SIG-M5 (cell line): ENCODE measurements at regions not wholly inside any gene's neighbourhood (a gene's known extent, or its start where the extent isn't known, plus 50 kb on each side); places are given as distances from the start of the nearest gene placed in this dataset.
A peak's percentile ranks its signal among the peaks of the same experiment; 100 is the strongest.
"Not testable (repeated sequence)": the region's sequence is repeated elsewhere in the genome, so short reads cannot be mapped to it uniquely, and the experiment has no call there.

ENCODE experiments used
- DNase-seq: peaks from one replicate; lab custom pipeline; 2025; lab: John Stamatoyannopoulos, UW

GRCh38 chr3:102686792-102687191 is 252.0 kb downstream of the ZPLD1 start:
- no peak for DNase-seq

DNA sequence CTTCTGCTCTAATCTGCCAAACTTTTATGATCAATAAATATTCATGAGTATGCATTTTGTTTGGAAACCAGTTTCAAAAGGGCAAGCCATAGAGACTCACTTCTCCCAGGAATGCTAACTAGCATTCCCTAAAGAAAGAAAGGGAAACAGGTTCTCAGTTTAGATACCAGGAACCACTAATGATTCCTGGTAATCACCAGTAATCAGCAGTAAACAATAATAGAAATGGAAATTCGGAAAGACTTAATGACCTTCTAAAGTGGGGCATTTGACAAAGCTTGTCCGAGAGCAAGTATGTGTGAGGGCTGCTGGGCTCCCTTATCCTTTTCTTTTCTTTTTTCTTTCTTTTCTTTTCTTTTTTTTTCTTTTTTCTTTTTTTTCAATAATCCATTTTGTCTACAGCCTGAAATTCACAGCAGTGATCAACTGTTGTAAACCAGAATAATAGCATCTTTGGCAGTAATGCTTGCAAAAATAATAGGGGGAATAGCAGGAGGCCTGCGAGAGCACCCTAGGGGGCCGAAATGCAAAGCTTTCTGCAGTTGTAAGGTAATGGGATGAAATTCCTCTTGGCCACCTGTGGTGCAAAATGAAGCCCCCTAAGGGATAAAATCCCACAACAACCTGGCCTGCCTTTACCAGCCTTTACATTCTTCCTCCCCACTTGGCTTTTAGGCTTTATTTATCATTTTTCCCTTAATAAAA is 253.2 kb downstream of the ZPLD1 start:
- no peak for DNase-seq

DNA sequence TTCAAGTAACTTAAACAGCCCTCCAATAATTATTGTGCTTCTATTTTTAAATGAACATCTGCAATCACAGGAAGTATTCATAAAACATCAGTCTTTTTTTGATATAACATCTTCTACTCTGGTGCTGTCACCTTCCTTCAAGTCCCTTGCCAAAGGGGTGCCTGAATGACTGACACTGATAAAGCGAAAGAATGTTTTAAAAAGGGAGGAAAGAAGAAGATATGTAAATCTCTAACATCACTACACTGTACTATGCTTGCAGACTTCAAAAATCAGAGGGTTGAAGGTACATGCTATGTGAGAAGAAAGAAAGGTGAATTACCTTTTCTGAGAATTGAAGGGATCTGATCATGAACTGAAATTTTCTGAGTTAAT is 253.7 kb downstream of the ZPLD1 start:
- DNase-seq = no peak

GRCh38 chr3:102691507-102691906 is 256.7 kb downstream of the ZPLD1 start:
- DNase-seq = no peak

DNA sequence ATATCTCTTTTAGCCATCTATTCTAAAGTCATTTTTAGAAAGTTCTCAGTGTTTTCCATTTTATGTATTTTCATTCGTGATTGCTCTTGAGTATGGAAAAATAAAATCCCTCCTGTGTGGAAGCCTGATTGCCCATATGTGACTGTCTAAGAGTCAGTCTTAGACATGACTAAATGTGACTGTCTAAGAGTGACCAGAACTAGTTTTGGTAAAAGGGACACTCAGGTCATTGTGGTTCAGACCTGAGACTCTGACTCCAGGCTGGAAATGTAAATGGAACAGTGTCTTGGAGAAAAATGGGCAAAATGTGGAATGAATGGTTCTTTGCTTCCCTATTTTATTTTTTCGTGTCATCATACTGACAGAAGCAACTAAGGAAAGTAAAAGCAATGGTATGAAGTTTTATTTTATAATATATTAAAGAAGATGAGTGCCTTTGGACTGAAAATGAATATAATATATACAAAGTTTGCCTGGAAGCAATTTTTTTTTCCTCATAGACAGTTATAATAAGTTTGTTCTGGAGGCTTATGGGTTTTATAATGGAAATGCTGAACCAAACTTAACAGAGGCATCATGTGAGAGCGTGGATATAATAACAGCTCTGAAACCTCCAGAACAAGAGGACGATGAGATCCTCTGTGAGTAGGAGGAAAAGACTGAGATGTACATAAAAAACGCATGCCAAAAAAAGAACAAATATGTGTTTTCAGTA is 264.4 kb downstream of the ZPLD1 start:
- no peak for DNase-seq

- no peak for DNase-seq
Measured at GRCh38 chr3:102699819-102700140, 265.0 kb downstream of the ZPLD1 start.

DNA sequence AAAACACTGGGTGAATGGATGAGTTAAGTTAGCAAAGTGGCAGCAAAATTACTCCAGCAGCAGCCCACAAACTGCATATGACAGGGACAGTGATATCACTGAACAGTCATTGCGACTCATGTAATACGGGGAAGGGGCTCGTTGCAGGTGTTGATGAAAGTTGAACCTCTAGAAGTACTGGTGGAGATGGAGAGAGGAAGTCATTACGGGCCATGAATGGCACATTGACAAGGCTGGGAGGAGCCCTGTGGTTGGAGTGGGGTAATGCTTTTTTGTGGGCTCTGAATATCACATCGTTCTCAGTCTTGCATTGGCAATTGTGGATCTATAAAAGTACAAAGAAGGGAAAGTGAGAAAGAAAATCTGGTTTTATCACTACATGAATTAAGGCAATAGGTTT is 278.1 kb downstream of the ZPLD1 start:
- DNase-seq = no peak

DNA sequence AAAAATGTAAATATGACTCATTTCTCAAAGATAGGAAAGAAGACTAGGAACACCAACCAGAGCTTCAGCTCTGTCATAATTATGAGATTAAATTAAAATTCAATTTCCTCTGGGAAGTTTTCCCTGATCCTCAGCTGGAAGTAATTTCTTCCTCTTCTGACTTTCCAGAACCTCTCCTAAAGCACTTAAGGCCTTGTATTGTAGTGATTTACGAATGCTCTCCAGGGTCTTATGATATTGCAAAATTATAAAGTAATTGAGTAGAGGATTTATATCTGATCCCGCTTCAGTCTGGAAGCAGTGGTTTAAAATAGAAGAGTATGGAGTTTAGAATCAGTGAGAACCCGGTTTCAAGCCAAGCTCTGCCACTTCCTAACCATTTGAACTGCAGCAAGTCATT is 279.8 kb downstream of the ZPLD1 start:
- no peak for DNase-seq

DNA sequence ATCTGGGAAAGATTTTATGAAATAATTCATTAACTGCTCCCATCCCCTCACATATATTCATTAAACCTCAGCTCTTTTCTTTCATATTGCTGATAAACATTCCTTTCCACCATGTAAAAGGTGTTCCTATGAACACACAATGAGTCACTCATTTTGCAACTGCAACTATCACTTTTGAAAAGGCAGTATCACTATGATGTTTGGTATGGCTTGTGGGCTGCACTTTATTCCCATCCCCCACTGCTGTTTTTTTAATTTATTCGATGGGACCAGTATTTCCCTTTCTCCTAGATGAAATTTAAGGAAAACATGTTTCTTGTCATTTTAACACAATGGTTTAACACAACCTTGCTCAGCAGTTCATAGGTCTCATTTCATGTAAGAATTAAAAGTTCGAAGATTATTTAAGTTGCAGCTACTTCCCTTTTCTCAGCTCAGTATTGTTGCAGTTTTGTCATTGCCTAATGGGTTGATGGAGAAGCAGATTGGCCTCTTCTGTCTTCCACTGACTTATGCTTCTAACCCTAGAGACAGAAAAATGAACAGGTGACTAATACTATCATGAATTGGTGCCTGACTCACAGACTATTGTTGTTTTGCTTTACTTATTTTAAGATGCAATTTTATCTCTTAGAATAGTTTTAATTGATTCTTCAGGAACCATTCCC is 280.3 kb downstream of the ZPLD1 start:
- DNase-seq = peak; percentile 65

- no peak for DNase-seq
Measured at GRCh38 chr3:102718651-102719050, 283.8 kb downstream of the ZPLD1 start.

- DNase-seq = no peak
Measured at GRCh38 chr3:102722317-102722716, 287.5 kb downstream of the ZPLD1 start.

GRCh38 chr3:102727340-102727739 is 292.5 kb downstream of the ZPLD1 start:
- DNase-seq = no peak

- DNase-seq = not testable (repeated sequence)
Measured at GRCh38 chr3:102732581-102732980, 297.8 kb downstream of the ZPLD1 start.

GRCh38 chr3:102733791-102734563 is 299.2 kb downstream of the ZPLD1 start:
- DNase-seq = no peak

DNA sequence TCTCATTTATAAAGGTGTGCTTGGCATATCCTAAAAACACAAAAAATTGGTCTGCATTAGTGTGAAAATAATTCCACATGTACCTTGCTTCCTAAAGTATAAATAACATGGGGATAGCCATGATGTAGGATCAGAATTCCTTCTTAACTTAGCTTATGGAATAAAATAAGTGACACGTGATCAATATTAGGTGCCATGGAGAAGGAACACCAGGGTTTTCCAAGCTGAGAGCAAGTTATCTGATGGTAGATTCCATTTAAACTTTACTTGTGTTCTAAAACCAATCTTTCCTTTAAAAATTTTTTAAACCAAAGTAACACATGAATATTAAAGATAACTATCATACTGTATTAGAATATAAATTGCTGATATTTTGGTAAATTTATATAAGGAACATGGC is 300.5 kb downstream of the ZPLD1 start:
- DNase-seq = no peak

- no peak for DNase-seq
Measured at GRCh38 chr3:102736288-102736974, 301.6 kb downstream of the ZPLD1 start.

GRCh38 chr3:102736975-102737304 is 302.1 kb downstream of the ZPLD1 start:
- no peak for DNase-seq

GRCh38 chr3:102737353-102737752 is 302.5 kb downstream of the ZPLD1 start:
- no peak for DNase-seq

DNA sequence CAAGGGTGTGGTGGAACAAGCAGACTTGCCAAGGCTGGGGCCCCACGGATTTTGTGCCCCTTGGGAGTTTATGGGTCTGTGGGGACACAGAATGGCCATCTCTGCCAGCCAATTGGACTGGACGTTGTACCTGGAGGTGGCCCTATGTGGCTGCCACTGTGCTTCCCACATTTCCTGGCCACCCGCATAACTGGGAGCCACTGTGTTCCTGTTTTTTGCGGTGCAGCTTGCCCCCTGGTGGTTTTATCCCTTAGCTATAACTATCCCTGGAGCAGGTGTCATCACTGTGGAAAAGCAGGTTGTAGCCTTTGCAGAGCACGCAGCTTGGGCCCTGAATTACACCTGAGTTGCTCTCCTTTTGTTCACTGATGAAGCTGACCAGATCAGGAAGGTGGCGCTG is 306.3 kb downstream of the ZPLD1 start:
- DNase-seq = no peak

DNA sequence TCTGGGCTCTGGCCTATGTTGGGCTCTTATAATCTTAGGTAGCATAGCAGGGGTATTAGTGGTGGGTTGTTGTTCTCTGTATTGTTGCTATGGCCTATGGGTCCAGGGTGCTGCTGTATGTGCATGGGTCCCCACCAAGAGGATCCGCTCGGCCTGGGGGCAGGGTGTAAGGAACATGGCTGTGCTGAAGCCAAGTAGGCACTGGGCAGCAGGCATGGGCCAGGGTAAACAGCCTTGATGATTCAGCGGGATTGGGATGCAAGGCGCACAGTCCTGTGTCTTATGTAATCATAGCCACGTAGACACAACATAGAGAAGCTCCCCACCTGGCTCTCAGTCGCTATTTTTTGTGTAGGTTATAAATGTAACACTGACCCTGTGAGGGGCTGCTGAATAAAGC is 306.9 kb downstream of the ZPLD1 start:
- DNase-seq = no peak

GRCh38 chr3:102745881-102746280 is 311.1 kb downstream of the ZPLD1 start:
- DNase-seq = no peak

GRCh38 chr3:102747611-102748010 is 312.8 kb downstream of the ZPLD1 start:
- no peak for DNase-seq
